ENCODE measurements at regions not wholly inside any gene's neighbourhood (a gene's known extent, or its start where the extent isn't known, plus 50 kb on each side); places are given as distances from the start of the nearest gene placed in this dataset.

DNA sequence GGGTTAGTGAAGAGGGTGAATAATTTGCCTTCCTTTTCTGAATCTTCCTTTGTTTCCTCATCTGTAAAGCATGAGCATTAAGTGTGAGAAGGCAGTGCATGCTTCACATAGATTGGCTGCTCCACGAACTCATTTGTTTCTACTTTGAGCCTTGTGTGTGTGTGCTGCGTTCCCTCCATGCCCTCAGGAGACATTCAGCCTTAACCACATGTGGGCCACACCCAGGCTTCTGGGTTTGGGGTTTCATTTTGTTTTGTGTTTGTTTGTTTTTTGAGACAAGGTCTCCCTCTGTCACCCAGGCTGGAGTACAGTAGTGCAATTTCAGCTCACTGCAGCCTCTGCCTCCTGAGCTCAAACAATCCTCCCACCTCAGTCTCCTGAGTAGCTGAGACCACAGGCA, 843.3 kb downstream of the GALR1 start:
- H4K20me1 ChIP-seq (ENCODE audit: control insufficient read depth, extremely low read depth, insufficient read depth, low read length), result no peaks in the 10 kb centered on the region
- H3K79me2 ChIP-seq (ENCODE audit: control insufficient read depth, insufficient read depth, low read length), result no peaks in the 10 kb centered on the region
- H3K9me1 ChIP-seq (ENCODE audit: control insufficient read depth, extremely low read depth, insufficient read depth, low read length), result no peaks in the 10 kb centered on the region
- H3K36me3 ChIP-seq (ENCODE audit: control insufficient read depth in 2 of 2, extremely low read depth in 1 of 2, insufficient read depth in 2 of 2, low read length in 2 of 2), result no peaks in the 10 kb centered on the region
- no peak overlapping the region for H3K9ac ChIP-seq (ENCODE audit: control insufficient read depth, extremely low read depth, insufficient read depth, low read length)
- no peak overlapping the region for H3K27ac ChIP-seq (ENCODE audit: control insufficient read depth, insufficient read depth, low read length)
- TF ChIP-seq EZH2 (IDR thresholded peaks at IDR 0.05; ENCODE audit: low read length) (no peak), CTCF (optimal IDR thresholded peaks at IDR 0.05 in 1 of 3, IDR thresholded peaks at IDR 0.05 in 1 of 3, conservative IDR thresholded peaks at IDR 0.05 in 1 of 3; ENCODE audit: extremely low read depth in 1 of 3, insufficient read depth in 2 of 3, low read length in 3 of 3) (no peak)
- H3K4me3 ChIP-seq (ENCODE audit: control insufficient read depth in 2 of 3, extremely low read depth in 1 of 3, insufficient read depth in 2 of 3, low read depth in 1 of 3, low read length in 3 of 3), result no peak overlapping the region
- no peaks in the 10 kb centered on the region for H3K27me3 ChIP-seq (ENCODE audit: control insufficient read depth, extremely low read depth, insufficient read depth, low read length)
- FAIRE-seq (no peak), DNase-seq (ENCODE audit: low read depth, low spot score) (no peak)
- H3K4me1 ChIP-seq (ENCODE audit: control insufficient read depth, extremely low read depth, insufficient read depth, low read length), result no peaks in the 10 kb centered on the region
- no peak overlapping the region for H3K4me2 ChIP-seq (ENCODE audit: control insufficient read depth, extremely low read depth, insufficient read depth, low read depth, low read length)
- dilution Hi-C loops (cut with MboI; ENCODE audit: extremely low pct_ligation_motif_present, low sequenced_read_pairs), result no loop called here
- no peak overlapping the region for H2AFZ ChIP-seq (ENCODE audit: control insufficient read depth, low read length)
- peaks cover 6% of the 10 kb centered on the region for H3K9me3 ChIP-seq (ENCODE audit: control insufficient read depth, low read depth, low read length)

GRCh38 chr18:78099979-78100588, 850.4 kb downstream of the GALR1 start:
- FAIRE-seq, result no peak
- Histone ChIP-seq H3K9me3 (ENCODE audit: control insufficient read depth, low read depth, low read length) (peaks cover 9% of the 10 kb centered on the region), H4K20me1 (ENCODE audit: control insufficient read depth, extremely low read depth, insufficient read depth, low read length) (no peaks in the 10 kb centered on the region), H3K79me2 (ENCODE audit: control insufficient read depth, insufficient read depth, low read length) (no peaks in the 10 kb centered on the region), H3K36me3 (ENCODE audit: control insufficient read depth in 2 of 2, extremely low read depth in 1 of 2, insufficient read depth in 2 of 2, low read length in 2 of 2) (no peaks in the 10 kb centered on the region), H3K9me1 (ENCODE audit: control insufficient read depth, extremely low read depth, insufficient read depth, low read length) (no peaks in the 10 kb centered on the region), H3K27ac (ENCODE audit: control insufficient read depth, insufficient read depth, low read length) (no peak overlapping the region), H2AFZ (ENCODE audit: control insufficient read depth, low read length) (no peak overlapping the region), H3K9ac (ENCODE audit: control insufficient read depth, extremely low read depth, insufficient read depth, low read length) (no peak overlapping the region), H3K4me1 (ENCODE audit: control insufficient read depth, extremely low read depth, insufficient read depth, low read length) (no peaks in the 10 kb centered on the region), H3K4me3 (ENCODE audit: control insufficient read depth in 2 of 3, extremely low read depth in 1 of 3, insufficient read depth in 2 of 3, low read depth in 1 of 3, low read length in 3 of 3) (no peak overlapping the region), H3K27me3 (ENCODE audit: control insufficient read depth, extremely low read depth, insufficient read depth, low read length) (no peaks in the 10 kb centered on the region), H3K4me2 (ENCODE audit: control insufficient read depth, extremely low read depth, insufficient read depth, low read depth, low read length) (no peak overlapping the region)
- dilution Hi-C loops (cut with MboI; ENCODE audit: extremely low pct_ligation_motif_present, low sequenced_read_pairs), result no loop called here
- no peak for DNase-seq (ENCODE audit: low read depth, low spot score)
- TF ChIP-seq EZH2 (IDR thresholded peaks at IDR 0.05; ENCODE audit: low read length), result no peak
- no peak for TF ChIP-seq CTCF (optimal IDR thresholded peaks at IDR 0.05 in 1 of 3, IDR thresholded peaks at IDR 0.05 in 1 of 3, conservative IDR thresholded peaks at IDR 0.05 in 1 of 3; ENCODE audit: extremely low read depth in 1 of 3, insufficient read depth in 2 of 3, low read length in 3 of 3)

Measured in keratinocyte (primary cell).